Stimulated activated CD4-positive, alpha-beta T cell treated with anti-CD3 and anti-CD28 coated beads, Interleukin-1b, Interleukin-23, amount 100 ng/mL, for 1 hour (primary cell): ENCODE measurements at regions not wholly inside any gene's neighbourhood (a gene's known extent, or its start where the extent isn't known, plus 50 kb on each side); places are given as distances from the start of the nearest gene placed in this dataset.

Experiments used
- DNase-seq, 2 donors: peaks; one replicate each; pipeline ENCODE4 v3.0.0-alpha.2; 2020; ENCODE audit warnings: low read depth in 2 of 2

GRCh38 chr10:131487822-131488221 is 176.3 kb upstream of the TCERG1L start:
- DNase-seq, result no peak

GRCh38 chr10:131490991-131491594 is 179.6 kb upstream of the TCERG1L start:
- no peak for DNase-seq

GRCh38 chr10:131492211-131492857 is 180.8 kb upstream of the TCERG1L start:
- DNase-seq, result no peak

- no peak for DNase-seq
These were observed 181.9 kb upstream of the TCERG1L start for GRCh38 chr10:131493432-131493831.

- DNase-seq, result no peak
These were observed 182.9 kb upstream of the TCERG1L start for GRCh38 chr10:131494451-131494850.

GRCh38 chr10:131495224-131495623 is 183.7 kb upstream of the TCERG1L start:
- DNase-seq, result no peak

- no peak for DNase-seq
These were observed 184.4 kb upstream of the TCERG1L start for GRCh38 chr10:131495892-131496291.

GRCh38 chr10:131496351-131497052 is 185.0 kb upstream of the TCERG1L start:
- DNase-seq, result no peak

GRCh38 chr10:131499566-131499965 is 188.0 kb upstream of the TCERG1L start:
- no peak for DNase-seq

- DNase-seq, result no peak
These were observed 188.7 kb upstream of the TCERG1L start for GRCh38 chr10:131500181-131500580.

- DNase-seq, result no peak
These were observed 189.4 kb upstream of the TCERG1L start for GRCh38 chr10:131500892-131501291.

- no peak for DNase-seq
These were observed 192.5 kb upstream of the TCERG1L start for GRCh38 chr10:131503992-131504391.

GRCh38 chr10:131511391-131511790 is 199.9 kb upstream of the TCERG1L start:
- DNase-seq, result no peak

- DNase-seq, result no peak
These were observed 201.3 kb upstream of the TCERG1L start for GRCh38 chr10:131512852-131513251.

- DNase-seq, result no peak
These were observed 201.9 kb upstream of the TCERG1L start for GRCh38 chr10:131513445-131513844.

GRCh38 chr10:131513901-131514300 is 202.4 kb upstream of the TCERG1L start:
- no peak for DNase-seq

GRCh38 chr10:131514454-131514853 is 202.9 kb upstream of the TCERG1L start:
- DNase-seq, result no peak

- DNase-seq, result no peak
These were observed 204.8 kb upstream of the TCERG1L start for GRCh38 chr10:131516285-131516684.

GRCh38 chr10:131517781-131518180 is 206.3 kb upstream of the TCERG1L start:
- DNase-seq, result no peak

- DNase-seq, result no peak
These were observed 208.4 kb upstream of the TCERG1L start for GRCh38 chr10:131519723-131520605.

- no peak for DNase-seq
These were observed 220.0 kb upstream of the TCERG1L start for GRCh38 chr10:131531265-131532190.
